Suppressor macrophage treated with lipopolysaccharide for 1 hour (primary cell): ENCODE measurements at regions not wholly inside any gene's neighbourhood (a gene's known extent, or its start where the extent isn't known, plus 50 kb on each side); places are given as distances from the start of the nearest gene placed in this dataset.
"Not testable (repeated sequence)": the region's sequence is repeated elsewhere in the genome, so short reads cannot be mapped to it uniquely, and the experiment has no call there.

Experiments
- DNase-seq, 3 donors: peaks; one replicate each; pipeline ENCODE4 v3.0.0-alpha.2; 2020 to 2022

- DNase-seq, result not testable (repeated sequence)
These were observed 683.3 kb upstream of the MIR17HG start for GRCh38 chr13:90664200-90664599.

DNA sequence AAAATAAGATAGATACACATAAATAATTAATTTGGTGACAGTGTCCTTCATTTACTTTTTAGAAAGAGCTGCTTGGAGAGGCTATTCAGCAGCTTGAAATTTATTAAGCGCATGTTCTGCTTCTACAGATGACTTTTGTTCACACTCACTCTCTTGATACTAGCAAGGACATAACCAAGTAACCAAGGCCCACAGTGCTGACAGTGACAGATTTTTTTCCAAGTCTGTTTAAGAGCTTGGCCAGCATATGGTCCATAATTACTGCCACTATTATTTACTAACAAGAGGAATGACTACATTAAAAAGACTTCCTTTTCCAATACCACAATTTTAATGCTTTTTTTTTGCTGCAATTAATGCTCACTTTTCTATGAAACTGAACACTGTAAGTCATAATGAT lies 673.7 kb upstream of the MIR17HG start:
- no peak for DNase-seq

DNA sequence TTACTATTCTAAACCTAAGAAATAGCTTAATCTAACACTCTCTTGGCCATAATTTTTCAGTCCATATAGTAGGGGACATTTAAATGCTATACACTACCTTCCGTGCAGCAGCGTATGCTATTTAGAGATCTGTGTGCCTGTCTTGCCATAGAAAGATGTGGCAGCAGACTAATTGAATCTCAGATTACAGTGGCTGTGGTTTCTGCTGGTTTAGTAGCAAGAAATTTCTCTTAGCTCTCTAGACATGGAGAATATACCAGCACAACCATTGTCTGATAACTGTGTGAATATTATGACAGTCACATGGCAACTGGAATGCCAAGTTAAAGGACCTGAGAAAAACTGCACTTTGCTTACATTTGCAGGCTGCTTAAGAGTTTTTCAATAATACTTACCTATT lies 672.4 kb upstream of the MIR17HG start:
- DNase-seq, result no peak

DNA sequence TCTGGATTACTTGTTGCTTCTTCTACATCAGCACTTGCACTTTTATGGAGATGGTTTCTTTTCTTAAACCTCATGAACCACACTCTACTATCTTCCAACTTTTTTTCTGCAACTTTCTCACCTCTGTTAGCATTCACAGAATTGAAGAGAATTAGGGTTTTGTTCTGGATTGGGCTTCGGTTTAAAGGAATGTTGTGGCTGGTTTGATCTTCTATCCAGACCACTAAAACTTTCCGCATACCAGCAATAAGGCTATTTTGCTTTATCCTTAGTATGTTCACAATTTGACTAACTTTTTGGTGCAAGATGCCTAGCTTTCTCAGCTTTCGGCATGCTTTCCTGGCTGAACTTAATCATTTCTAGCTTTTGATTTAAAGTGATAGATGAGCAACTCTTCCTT lies 666.7 kb upstream of the MIR17HG start:
- DNase-seq, result no peak

GRCh38 chr13:90683711-90684131 lies 663.8 kb upstream of the MIR17HG start:
- no peak for DNase-seq

- peak; percentile 55 to 68 (median 57) for DNase-seq
These were observed 661.0 kb upstream of the MIR17HG start for GRCh38 chr13:90686442-90686841.

GRCh38 chr13:90689111-90689510 lies 658.4 kb upstream of the MIR17HG start:
- DNase-seq, result no peak

DNA sequence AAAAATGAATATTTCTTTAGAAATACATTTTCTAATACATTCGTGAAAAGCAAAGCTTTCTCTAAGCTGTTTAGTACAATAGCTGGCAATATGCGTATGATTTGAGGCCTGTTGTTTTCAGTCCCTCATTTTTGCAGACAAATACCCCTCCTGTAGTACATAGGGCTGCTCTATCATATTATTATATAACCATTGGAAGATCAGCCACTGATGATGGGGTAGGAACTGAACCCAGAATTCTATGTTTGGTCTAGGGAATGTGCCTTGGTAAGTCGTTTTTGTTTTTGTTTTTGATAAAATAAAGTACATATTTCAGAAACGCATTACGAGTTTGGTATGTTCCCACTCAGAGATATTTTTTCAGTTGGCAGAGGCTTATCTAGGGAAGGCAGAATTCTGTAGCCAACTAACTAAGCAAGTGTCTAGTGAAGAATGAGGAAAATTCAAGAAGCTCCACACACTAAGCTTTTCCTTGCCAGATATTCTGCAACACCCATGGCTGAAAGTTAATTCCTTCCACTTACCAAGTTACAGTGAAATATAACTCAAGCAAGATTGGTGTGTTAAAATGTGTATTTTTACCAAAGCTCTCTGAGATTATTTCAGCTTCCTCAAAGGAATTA lies 656.9 kb upstream of the MIR17HG start:
- DNase-seq, result no peak

DNA sequence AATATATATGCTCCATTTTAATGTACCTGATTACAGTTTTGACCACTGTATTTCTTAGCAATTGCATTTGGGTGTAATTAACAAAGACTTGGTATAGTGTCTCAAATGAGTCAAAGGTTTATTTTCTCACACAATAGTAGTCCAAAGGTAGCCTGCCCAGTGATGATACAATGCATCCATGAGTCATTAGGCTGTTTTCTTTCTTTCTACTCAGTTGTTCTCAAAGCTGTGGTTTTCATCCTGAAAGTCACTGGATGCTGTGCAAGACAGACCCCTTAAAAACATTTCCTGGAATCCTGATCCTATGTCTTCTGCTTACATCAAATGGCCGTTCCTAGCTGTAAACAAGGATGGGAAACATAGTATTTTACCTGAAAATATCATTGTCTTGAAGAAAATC lies 651.2 kb upstream of the MIR17HG start:
- DNase-seq, result no peak

DNA sequence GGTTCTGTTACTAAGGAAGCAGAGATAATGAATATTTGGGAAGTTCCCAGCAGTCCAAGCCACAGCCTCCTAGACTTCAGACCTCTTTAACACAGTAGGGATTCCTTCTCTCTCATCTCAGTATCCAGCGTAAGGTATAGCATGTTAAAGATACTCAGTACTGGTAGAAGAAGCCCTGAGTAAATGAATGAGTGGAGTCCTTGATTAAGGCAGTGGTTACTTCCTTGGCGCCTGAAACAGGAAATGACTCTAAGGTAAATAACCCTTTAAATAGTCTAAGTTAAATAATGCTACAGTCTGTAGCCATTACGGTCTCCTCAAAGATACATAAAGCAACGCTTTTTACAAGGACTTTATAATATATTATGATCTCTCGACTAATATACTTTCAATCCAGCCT lies 650.8 kb upstream of the MIR17HG start:
- no peak for DNase-seq

- no peak for DNase-seq
These were observed 647.1 kb upstream of the MIR17HG start for GRCh38 chr13:90700340-90700739.

DNA sequence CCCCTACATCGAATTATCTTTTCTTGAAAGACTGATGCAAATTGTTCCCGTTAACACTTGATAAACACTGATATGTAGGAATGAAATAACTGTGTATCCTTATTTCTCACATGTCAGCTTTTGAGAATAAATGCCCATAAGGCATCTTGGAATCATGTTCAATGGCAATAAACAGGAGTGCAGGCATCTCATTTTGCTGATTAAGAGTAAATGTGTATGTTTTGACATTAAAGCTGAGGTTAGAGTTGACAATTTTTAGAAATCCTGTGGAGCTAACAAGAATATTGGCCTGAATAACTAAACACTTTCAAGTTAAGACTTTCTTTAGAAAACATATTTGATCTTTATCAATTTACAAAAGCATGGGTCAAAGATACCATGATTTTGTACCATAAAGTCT lies 646.2 kb upstream of the MIR17HG start:
- DNase-seq, result no peak

DNA sequence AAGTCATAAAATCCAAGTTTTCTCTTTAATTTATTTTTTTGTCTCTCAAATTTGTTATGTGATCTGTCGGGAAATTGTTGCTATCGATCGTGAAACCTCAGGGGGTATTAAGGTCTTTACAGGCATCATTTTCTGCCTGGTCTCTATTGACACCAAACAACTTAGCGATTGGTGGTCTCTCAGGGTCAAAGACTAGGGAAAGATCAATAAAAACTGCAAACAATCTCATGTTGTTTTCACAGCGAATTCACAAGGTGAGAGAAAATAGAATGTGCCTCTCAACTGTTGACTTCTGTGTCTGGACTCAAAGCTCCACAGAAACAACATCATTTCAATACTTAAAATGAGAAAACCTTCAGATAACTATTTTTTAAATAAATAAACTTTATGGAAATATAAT lies 645.4 kb upstream of the MIR17HG start:
- DNase-seq, result no peak

DNA sequence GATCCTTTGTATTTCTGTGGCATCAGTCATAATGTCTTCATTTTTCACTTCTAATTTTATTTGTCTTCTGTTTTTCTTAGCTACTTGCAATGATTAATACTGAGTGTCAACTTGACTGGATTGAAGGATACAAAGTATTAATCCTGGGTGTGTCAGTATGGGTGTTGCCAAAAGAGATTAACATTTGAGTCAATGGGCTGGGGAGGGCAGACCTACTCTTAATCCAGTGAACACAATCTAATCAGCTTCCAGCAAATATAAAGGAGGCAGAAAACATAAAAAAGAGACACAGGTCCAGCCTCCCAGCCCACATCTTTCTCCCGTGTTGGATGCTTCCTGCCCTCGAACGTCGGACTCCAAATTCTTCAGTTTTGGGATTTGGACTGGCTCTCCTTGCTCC lies 640.9 kb upstream of the MIR17HG start:
- no peak for DNase-seq

- no peak for DNase-seq
These were observed 639.4 kb upstream of the MIR17HG start for GRCh38 chr13:90708128-90708527.

DNA sequence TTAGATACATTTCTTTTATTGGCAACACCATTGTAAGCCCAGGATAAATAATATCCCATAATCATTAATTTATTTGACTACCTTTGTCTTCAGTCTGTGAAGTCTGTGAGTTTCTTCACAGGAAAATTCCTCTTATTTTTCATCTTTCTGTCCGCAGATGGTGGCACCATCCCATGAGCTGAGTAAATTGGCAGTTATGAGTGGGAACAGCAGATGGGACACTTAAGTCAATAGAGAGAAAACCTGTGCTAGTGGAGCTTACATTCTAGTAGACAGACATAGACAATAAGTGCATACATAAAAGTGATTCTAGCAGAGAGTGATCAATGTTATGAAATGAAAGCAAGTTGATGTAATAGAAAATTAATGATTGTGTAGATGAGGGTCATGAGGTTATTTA lies 638.2 kb upstream of the MIR17HG start:
- DNase-seq, result no peak

DNA sequence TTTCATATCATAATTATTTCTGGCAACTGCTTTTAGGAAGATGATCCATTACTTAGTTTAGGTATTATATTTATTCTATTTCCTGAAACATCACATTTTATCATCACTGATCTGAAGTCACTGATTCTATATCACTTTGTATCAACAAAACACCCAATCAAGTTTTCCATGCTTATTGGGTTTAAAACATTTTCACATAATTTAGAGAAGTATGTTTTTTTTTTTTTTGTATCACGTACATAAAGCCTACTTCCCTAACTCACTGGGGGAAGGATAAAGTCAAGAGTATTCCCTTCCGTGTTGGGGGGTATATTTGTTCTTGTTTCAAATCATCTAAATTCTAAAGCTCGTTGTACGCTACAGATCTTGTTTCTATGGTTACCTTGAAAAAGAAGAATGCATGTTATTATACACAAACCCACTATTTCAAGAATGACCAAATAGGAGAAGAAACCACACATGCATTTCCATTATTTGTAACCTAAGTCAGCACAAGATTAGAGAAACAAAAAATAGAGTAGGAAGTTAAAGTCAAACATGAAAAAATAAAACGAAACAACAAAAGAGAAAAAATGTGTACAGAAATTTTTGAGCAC lies 637.2 kb upstream of the MIR17HG start:
- no peak for DNase-seq

DNA sequence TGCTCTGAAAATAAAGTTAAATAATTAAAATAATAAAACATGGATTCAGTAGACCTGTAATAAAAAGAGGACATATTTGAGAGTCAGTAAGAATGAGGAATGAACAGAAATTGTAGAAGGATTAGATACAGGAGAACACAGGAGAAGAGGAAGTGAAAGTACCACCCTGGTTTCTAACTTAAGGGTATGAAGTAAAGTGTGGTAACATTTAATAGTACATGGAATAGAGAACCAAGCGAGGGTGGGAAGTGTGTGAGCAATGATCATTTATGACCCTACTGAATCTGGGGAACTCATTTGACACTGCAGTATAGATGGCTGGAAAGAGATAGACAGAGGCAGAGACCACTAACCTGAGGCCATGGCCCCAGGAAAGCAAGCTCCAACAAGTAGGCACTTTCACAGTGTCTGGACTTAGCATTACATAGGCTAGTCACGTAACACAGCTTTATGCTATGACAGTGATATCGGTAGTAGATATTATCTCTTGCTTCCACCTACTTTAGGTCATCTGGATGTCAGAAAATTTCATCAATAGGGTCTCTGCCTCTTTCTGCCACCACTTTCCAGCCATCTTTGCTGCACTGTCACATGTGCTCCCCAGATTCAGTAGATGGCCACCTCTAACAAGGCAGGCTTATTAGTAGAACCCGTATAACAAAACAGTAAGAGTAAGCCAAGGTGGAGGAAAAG lies 633.9 kb upstream of the MIR17HG start:
- DNase-seq, result peak; percentile 60 to 66 (median 61)

DNA sequence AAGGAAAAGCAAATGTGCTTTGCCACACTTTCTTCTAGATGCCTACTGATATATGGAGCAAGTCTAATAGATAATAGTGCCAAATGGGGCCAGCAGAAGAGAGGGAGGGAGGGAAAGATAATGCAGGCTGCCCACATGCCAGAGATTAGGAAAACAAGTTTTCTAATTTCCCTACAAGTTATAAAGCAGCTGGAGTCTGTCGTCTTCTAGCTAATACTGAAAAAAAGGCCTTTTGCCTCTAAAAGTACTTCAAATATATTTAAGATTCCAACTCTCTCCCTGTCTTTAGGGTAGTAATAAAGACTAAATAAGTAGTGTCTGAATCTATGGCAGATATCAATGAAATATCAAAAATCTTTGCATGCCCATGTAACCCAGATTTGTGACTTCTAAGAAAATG lies 632.0 kb upstream of the MIR17HG start:
- DNase-seq, result no peak

GRCh38 chr13:90717451-90717936 lies 630.0 kb upstream of the MIR17HG start:
- peak in 1 of 3 donors; percentile 12 for DNase-seq

- no peak for DNase-seq
These were observed 628.0 kb upstream of the MIR17HG start for GRCh38 chr13:90719461-90719860.

DNA sequence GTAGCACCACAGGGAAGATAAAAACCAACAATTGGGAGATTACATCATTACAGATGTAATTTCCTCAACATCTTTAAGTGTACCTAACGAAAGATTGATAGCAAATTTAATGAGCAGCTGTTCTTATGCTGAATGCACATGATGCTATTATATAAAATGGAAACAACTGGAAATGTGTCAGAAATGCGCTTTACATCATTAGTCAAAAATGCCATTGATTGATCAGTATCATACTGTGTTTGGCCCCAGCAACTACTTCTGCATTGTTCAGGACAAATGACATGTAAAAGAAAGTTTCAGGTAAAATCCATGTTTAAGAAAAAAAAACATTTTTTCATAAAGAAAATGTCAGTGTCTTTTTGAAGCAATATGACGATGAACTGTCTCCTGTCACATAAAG lies 625.5 kb upstream of the MIR17HG start:
- no peak for DNase-seq

DNA sequence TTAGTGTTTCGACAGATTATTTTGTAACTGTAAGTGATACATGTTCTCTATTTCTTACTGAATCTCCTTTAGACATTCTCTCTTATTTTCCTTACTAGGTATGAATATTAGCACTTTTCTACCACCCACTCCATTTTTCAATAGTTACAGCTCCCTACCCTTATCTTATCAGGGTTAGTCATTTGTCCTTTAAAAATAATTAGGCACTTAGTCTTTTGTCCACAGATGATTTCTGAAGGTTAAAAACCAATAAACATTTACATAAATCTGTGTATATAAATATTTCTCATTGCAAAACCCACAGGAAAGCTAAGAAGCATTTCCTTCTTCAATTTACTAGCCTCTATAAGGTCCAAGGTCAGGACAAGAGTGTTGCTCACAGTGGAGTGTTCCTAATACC lies 624.1 kb upstream of the MIR17HG start:
- DNase-seq, result no peak

GRCh38 chr13:90726375-90726774 lies 621.1 kb upstream of the MIR17HG start:
- no peak for DNase-seq
